ENCODE measurements at regions not wholly inside any gene's neighbourhood (a gene's known extent, or its start where the extent isn't known, plus 50 kb on each side); places are given as distances from the start of the nearest gene placed in this dataset.

DNA sequence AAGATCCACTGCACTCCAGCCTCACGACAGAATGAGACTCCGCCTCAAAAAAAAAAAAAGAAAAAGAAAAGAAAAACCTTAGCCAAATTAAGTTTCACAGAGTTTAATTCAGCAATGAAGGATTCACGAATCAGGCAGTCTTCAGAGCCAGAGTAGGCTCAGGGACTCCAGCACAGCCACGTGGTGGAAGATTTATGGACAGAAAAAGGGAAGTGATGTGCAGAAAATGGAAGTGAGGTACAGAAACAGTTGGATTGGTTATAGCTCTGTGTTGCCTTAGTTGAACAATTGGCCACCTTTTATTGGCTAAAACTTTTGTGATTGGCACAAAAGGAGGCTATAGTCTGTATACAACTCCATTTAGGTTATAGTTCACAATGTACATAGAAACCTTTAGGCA, 256.6 kb downstream of the HS3ST3B1 start:
- H3K4me2 ChIP-seq (ENCODE audit: insufficient read depth, low read length) = no peak overlapping the region
- intact Hi-C loops (cut with micrococcal nuclease) (no loop called here), in situ Hi-C loops (cut with MboI) (no loop called here)
- TF ChIP-seq, protein P1, sequence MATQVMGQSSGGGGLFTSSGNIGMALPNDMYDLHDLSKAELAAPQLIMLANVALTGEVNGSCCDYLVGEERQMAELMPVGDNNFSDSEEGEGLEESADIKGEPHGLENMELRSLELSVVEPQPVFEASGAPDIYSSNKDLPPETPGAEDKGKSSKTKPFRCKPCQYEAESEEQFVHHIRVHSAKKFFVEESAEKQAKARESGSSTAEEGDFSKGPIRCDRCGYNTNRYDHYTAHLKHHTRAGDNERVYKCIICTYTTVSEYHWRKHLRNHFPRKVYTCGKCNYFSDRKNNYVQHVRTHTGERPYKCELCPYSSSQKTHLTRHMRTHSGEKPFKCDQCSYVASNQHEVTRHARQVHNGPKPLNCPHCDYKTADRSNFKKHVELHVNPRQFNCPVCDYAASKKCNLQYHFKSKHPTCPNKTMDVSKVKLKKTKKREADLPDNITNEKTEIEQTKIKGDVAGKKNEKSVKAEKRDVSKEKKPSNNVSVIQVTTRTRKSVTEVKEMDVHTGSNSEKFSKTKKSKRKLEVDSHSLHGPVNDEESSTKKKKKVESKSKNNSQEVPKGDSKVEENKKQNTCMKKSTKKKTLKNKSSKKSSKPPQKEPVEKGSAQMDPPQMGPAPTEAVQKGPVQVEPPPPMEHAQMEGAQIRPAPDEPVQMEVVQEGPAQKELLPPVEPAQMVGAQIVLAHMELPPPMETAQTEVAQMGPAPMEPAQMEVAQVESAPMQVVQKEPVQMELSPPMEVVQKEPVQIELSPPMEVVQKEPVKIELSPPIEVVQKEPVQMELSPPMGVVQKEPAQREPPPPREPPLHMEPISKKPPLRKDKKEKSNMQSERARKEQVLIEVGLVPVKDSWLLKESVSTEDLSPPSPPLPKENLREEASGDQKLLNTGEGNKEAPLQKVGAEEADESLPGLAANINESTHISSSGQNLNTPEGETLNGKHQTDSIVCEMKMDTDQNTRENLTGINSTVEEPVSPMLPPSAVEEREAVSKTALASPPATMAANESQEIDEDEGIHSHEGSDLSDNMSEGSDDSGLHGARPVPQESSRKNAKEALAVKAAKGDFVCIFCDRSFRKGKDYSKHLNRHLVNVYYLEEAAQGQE (IDR thresholded peaks at IDR 0.05; ENCODE audit: borderline replicate concordance) = peak; percentile 5; the same call in 1 of the 2 replicates
- TF ChIP-seq, protein P1 (CRISPR knock-in tag; IDR thresholded peaks at IDR 0.05; ENCODE audit: low read depth) = no peak
- TF ChIP-seq SPI1 (IDR thresholded peaks at IDR 0.05; ENCODE audit: borderline replicate concordance, low read depth, low read length) (peak; percentile 92), BMI1 (IDR thresholded peaks at IDR 0.05; ENCODE audit: low read length) (no peak), U2AF1 (optimal IDR thresholded peaks at IDR 0.05; ENCODE audit: low read depth, low read length) (no peak), YY1 (IDR thresholded peaks at IDR 0.05; ENCODE audit: borderline replicate concordance in 1 of 3, control insufficient read depth in 1 of 3, extremely low read depth in 1 of 3, insufficient read depth in 3 of 3, insufficient read length in 1 of 3, insufficient replicate concordance in 2 of 3, low read depth in 1 of 3, low read length in 2 of 3) (no peak)
- TF ChIP-seq, protein P2, sequence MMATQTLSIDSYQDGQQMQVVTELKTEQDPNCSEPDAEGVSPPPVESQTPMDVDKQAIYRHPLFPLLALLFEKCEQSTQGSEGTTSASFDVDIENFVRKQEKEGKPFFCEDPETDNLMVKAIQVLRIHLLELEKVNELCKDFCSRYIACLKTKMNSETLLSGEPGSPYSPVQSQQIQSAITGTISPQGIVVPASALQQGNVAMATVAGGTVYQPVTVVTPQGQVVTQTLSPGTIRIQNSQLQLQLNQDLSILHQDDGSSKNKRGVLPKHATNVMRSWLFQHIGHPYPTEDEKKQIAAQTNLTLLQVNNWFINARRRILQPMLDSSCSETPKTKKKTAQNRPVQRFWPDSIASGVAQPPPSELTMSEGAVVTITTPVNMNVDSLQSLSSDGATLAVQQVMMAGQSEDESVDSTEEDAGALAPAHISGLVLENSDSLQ (IDR thresholded peaks at IDR 0.05) = peak; percentile 83
- TF ChIP-seq, protein P3, sequence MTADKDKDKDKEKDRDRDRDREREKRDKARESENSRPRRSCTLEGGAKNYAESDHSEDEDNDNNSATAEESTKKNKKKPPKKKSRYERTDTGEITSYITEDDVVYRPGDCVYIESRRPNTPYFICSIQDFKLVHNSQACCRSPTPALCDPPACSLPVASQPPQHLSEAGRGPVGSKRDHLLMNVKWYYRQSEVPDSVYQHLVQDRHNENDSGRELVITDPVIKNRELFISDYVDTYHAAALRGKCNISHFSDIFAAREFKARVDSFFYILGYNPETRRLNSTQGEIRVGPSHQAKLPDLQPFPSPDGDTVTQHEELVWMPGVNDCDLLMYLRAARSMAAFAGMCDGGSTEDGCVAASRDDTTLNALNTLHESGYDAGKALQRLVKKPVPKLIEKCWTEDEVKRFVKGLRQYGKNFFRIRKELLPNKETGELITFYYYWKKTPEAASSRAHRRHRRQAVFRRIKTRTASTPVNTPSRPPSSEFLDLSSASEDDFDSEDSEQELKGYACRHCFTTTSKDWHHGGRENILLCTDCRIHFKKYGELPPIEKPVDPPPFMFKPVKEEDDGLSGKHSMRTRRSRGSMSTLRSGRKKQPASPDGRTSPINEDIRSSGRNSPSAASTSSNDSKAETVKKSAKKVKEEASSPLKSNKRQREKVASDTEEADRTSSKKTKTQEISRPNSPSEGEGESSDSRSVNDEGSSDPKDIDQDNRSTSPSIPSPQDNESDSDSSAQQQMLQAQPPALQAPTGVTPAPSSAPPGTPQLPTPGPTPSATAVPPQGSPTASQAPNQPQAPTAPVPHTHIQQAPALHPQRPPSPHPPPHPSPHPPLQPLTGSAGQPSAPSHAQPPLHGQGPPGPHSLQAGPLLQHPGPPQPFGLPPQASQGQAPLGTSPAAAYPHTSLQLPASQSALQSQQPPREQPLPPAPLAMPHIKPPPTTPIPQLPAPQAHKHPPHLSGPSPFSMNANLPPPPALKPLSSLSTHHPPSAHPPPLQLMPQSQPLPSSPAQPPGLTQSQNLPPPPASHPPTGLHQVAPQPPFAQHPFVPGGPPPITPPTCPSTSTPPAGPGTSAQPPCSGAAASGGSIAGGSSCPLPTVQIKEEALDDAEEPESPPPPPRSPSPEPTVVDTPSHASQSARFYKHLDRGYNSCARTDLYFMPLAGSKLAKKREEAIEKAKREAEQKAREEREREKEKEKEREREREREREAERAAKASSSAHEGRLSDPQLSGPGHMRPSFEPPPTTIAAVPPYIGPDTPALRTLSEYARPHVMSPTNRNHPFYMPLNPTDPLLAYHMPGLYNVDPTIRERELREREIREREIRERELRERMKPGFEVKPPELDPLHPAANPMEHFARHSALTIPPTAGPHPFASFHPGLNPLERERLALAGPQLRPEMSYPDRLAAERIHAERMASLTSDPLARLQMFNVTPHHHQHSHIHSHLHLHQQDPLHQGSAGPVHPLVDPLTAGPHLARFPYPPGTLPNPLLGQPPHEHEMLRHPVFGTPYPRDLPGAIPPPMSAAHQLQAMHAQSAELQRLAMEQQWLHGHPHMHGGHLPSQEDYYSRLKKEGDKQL (CRISPR knock-in tag; IDR thresholded peaks at IDR 0.05; ENCODE audit: borderline replicate concordance) = no peak

More for the DNA sequence above, 256.6 kb downstream of the HS3ST3B1 start:
- 0% methylated on average over 3 of the region's 4 CpGs for WGBS (ENCODE audit: insufficient coverage, low coverage, missing lambda C conversion rate)
- BruUV-seq (replicated peaks) = no TSS peak
- DNase-seq (ENCODE audit: extremely low read depth in 1 of 4, low spot score in 3 of 4) (no peak), FAIRE-seq (no peak), ATAC-seq (no peak)
- Histone ChIP-seq H3K27me3 (ENCODE audit: control insufficient read depth in 2 of 2, insufficient read depth in 2 of 2, low read length in 2 of 2) (no peaks in the 10 kb centered on the region; a peak in 1 of 5 replicates), H3K27ac (ENCODE audit: extremely low read depth, low read depth, low read length) (no peak overlapping the region), H3K9me1 (ENCODE audit: control insufficient read depth, insufficient read depth, low read length) (no peaks in the 10 kb centered on the region), H2AFZ (ENCODE audit: low read depth, low read length) (no peak overlapping the region), H3K36me3 (ENCODE audit: control insufficient read depth, insufficient read depth, low read length) (no peaks in the 10 kb centered on the region), H3K9ac (ENCODE audit: insufficient read depth in 1 of 2, low read depth in 2 of 2, low read length in 2 of 2) (no peak overlapping the region), H3K4me1 (replicated peaks in 1 of 2; ENCODE audit: control insufficient read depth in 2 of 2, insufficient read depth in 2 of 2, low read length in 2 of 2) (no peaks in the 10 kb centered on the region), H3K4me3 (no peak overlapping the region), H3K79me2 (ENCODE audit: control insufficient read depth, insufficient read depth, low read length) (no peaks in the 10 kb centered on the region), H3K9me3 (replicated peaks; ENCODE audit: control insufficient read depth, insufficient read depth, low read depth, low read length) (no peaks in the 10 kb centered on the region), H4K20me1 (replicated peaks; ENCODE audit: control insufficient read depth, insufficient read depth, low read length) (no peaks in the 10 kb centered on the region)
- ChIA-PET CTCF (ENCODE audit: low intra/inter-chr PET ratio) (no interaction called here), POLR2A (no interaction called here)
